Urothelium cell line (cell line): ENCODE measurements at regions not wholly inside any gene's neighbourhood (a gene's known extent, or its start where the extent isn't known, plus 50 kb on each side); places are given as distances from the start of the nearest gene placed in this dataset.
"Not testable (repeated sequence)": the region's sequence is repeated elsewhere in the genome, so short reads cannot be mapped to it uniquely, and the experiment has no call there.

ENCODE experiments used
- DNase-seq: peaks from one replicate; pipeline ENCODE4 v3.0.0; 2011; ENCODE audit warnings: low spot score, mixed read lengths
- FAIRE-seq: peaks from 2 replicates; lab custom pipeline; 2011; peaks lifted over from hg19 to GRCh38; lab: Jason Lieb, UNC

DNA sequence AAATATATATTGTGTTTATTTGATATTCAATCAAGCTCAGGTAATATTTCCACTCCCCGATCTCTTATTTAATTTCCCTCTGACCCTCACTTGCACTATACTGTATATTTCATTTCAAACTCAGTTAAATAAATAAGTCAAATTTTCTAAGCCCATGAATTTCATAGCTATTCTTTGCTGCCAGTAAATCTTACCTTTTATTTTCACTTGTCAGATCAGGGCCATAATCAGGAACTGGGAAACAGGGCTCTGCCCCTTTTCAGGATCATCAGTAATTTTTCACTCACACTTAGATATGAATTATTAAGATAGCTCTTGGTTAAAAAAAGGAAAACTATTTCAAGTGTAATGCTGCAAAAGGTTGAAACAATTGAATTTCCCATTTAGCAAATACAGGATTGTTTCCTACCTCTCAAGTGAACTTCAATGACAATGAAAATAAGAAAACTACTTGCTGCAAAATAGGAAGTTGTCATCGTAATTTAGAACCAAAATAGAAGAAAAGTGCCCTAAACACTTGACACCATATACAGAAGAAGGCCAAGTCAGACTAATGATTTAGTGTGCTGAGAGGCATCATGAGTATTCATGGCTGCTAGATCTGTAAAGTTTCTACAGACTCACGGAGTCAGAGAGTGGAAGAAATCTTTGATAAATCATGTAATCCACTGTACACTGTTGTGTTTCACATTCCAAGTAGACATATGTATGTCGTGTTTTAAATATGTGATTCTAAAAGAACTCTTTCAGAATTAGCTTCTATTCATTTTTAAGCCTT is 316.8 kb upstream of the CNTN5 start:
- FAIRE-seq (no peak), DNase-seq (no peak)

- FAIRE-seq (no peak), DNase-seq (no peak)
These were observed 310.7 kb upstream of the CNTN5 start for GRCh38 chr11:98710026-98710425.

DNA sequence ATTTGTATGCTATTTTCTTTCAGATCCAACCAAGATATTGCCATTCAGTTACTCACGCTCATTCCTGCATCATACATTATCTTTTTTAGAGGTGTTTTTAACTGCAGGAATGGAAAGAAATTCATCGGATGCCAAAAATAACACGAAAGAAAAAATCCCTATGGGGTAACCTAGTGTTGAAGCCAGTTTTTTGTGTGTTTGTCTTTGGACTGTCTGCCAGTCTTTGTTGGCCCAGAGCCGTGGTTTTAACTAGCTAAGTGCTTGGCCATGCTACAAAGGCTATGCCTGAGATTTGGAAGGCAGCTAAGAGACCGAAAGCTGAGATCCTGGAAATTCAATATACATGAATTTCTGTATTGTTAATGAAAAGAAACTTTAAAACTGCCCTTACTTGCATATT is 309.8 kb upstream of the CNTN5 start:
- FAIRE-seq (no peak), DNase-seq (no peak)

DNA sequence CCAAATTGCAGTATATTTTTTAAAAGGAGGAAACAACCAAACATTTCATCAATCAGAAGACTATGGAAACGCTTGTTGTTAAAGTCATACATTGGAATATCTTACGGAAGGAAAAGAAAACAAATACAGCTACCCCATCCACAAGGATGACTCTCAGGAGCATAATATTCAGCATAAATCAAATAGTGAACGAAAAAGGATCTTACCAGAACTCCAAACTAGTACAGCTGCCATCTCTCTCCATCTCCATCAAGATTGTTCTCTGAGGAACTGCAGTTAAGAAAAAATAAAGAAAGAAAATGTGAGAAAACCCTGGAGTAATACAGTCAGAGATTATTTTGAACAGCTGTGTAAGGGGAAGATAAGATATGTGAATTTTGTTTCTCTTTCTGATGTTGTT is 299.8 kb upstream of the CNTN5 start:
- FAIRE-seq (no peak), DNase-seq (no peak)

DNA sequence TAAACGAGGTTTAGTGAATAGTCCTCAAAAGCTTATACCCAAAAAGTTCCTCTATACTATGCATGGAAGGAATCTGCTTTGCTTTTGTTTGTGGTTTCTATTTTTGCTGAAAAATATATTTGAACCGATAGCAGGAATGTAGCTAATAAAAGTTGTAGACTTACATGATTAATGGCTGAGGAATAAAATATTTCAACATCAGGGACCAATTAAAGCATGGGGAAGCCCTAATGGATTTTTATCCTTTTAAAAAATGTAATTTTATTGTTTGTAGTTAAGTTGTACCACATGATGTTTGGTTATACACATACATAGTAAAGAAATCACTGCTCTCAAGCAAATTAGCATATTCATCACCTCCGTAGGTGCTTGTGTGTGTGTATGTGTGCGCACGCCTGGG is 295.3 kb upstream of the CNTN5 start:
- no peak for FAIRE-seq
- DNase-seq = no peak

DNA sequence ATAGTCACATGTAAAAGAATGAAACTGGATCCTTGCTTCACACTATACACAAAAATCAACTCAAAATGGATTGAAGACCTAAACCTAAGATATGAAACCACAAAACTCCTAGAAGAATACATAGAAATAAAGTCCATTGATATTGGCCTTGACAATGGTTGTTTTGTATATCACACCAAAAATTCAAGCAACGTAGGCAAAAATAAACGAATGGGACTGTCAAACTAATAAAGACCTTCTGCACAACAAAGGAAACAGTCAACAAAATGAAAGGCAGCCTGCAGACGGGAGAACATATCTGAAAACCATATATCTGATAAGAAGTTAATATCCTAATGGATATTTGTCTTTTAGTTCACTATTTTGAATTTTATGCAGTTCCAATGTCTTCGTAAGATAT is 292.3 kb upstream of the CNTN5 start:
- DNase-seq (no peak), FAIRE-seq (no peak)

DNA sequence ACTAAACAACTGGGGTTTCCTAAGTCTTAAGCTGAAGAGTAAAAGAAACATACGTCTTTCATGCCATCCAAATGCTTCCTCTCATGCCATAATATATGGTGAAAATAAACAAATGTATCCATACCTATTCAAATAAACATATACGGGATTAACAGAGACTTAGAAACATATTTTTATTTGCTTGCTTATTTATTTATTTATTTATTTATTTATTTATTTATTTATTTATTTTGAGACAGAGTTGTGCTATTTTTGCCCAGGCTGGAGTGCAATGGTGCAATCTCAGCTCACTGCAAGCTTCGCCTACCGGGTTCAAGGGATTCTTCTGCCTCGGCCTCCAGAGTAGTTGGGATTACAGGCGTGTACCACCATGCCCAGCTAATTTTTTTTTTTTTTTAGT is 291.6 kb upstream of the CNTN5 start:
- DNase-seq (no peak), FAIRE-seq (no peak)

- no peak for DNase-seq
- no peak for FAIRE-seq
These were observed 287.8 kb upstream of the CNTN5 start for GRCh38 chr11:98732947-98733346.

DNA sequence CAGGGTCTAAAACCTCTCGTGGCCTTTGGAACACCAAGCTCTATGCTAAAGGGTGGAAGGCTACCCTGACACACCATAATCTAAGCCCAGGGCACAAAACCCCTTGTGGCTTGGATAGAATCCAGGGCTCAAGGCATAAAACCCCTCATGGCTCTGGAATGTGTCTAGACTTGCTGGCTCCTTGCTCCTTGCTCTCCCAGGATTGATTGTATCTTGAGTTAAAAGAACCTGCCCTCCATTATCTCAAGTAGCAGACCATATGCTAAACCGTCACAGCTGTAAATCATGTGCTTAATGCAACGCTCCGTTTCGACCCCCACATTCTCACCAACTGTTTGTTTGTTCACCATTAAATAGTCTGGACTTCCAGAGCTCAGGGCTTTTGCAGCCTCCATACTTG is 287.4 kb upstream of the CNTN5 start:
- DNase-seq = not testable (repeated sequence)

GRCh38 chr11:98734686-98735085 is 286.1 kb upstream of the CNTN5 start:
- FAIRE-seq (no peak), DNase-seq (no peak)

More for the DNA sequence above, 287.4 kb upstream of the CNTN5 start:
- FAIRE-seq = not testable (repeated sequence)

GRCh38 chr11:98736833-98737232 is 283.9 kb upstream of the CNTN5 start:
- no peak for DNase-seq
- FAIRE-seq = no peak

GRCh38 chr11:98740321-98740720 is 280.4 kb upstream of the CNTN5 start:
- FAIRE-seq (no peak), DNase-seq (no peak)

- not testable (repeated sequence) for FAIRE-seq, DNase-seq
These were observed 257.3 kb upstream of the CNTN5 start for GRCh38 chr11:98763446-98763845.

GRCh38 chr11:98766903-98767302 is 253.8 kb upstream of the CNTN5 start:
- FAIRE-seq (no peak), DNase-seq (no peak)

DNA sequence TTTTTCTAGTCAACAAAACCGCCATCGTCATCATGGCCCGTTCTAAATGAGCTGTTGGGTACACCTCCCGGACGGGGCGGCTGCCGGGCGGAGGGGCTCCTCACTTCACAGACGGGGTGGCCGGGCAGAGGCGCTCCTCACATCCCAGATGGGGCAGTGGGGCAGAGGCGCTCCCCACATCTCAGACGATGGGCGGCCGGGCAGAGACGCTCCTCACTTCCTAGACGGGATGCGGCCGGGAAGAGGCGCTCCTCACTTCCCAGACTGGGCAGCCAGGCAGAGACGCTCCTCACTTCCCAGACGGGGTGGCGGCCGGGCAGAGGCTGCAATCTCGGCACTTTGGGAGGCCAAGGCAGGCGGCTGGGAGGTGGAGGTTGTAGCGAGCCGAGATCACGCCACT is 250.7 kb upstream of the CNTN5 start:
- not testable (repeated sequence) for DNase-seq, FAIRE-seq

DNA sequence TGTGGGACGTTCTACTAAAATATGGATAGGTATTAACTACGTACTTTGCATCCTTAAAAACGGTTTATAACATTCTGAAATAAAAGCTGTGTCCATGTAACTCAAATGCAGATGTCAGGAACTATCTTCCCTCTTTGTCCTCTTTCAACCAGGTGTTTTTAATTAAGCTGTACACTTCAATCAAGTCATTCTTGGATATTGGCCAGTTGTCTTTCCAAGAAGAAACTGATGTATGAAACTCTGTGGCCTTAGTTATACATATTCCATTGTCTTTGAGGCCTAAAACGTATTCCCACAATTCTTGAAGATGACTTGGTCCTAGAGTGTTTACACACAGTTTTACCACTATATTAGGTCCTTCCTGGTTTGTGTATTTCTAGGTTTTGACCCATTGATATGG is 249.0 kb upstream of the CNTN5 start:
- DNase-seq (no peak), FAIRE-seq (no peak)

DNA sequence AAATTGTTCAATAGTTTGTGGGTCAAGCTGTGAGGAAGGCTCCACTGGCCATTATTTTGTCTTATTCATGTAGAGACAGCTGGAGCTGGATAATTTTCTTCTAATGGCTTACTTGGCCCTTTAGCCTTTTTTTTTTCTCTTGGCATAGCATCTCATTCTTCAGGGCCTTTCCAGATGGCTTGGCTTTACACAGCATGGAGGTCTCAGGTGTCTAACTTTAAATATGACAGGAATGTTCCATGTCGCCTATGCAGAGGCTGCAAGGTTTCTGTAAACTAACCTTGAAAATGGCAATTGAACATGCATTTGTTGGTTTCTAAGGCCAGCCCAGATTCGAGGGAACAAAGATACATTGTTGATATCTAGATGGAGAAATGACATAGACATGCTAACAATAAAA is 247.9 kb upstream of the CNTN5 start:
- FAIRE-seq (no peak), DNase-seq (no peak)

DNA sequence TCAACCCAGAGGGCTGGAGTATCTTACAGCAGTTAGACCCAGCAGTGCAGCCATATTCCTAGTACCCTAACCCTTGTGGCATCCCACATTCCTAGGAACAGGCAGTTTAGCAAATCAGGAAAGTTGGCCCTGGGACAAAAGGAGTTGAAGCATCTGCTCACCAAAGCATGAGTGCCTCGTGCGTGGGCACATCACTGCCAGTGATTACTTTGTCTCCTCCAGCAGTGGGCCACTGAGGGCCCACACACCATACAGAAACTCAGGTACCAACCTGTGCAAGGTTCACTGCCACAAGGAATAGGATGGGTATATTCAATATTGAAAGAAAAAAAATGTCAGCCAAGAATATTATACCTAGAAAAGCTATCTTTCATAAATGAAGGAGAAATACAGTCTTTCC is 227.5 kb upstream of the CNTN5 start:
- no peak for FAIRE-seq

GRCh38 chr11:98798333-98798732 is 222.4 kb upstream of the CNTN5 start:
- DNase-seq (no peak), FAIRE-seq (no peak)

More for the DNA sequence above, 227.5 kb upstream of the CNTN5 start:
- DNase-seq = no peak

DNA sequence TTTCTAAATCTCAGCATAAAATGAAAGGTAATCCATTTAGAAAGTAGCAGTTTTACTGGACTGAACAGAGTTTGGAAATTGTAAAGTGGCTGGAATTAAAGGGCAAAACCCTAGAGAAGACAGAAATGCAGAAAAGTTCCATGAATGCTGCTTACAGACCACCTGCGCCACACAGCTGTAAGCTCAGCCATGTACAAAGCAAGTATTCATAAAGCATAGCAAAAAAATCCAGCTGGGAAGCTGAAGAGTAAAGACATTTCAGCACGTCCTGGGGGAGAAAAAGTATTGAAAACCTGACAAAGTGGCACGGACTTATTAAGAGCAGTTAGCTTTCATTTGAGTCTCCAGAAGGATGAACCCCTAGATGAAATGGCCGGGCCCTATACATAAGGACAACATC is 220.1 kb upstream of the CNTN5 start:
- DNase-seq (no peak), FAIRE-seq (no peak)

- DNase-seq (no peak), FAIRE-seq (no peak)
These were observed 191.6 kb upstream of the CNTN5 start for GRCh38 chr11:98828986-98829708.

DNA sequence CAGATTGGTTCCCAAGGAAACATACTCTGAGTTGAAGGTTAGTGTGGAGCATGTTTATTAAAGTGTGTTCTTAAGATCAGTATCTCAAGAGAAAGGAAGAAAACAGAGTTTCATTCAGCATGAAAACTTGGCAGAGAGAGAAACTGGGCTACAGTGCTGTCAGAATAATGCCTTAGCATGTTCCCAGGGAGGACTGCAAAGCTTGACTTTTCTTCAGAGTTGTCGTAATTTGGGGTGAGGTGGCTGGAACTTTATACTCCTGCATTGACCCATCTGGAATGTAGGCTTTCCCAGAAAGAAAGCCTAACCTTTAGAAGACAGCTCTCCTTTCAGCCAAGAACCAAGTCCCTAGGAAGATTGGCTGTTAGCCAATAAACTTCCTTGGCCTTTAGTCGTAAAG is 190.8 kb upstream of the CNTN5 start:
- no peak for DNase-seq
- no peak for FAIRE-seq
